SU-DHL-6 (cell line): ENCODE measurements at regions not wholly inside any gene's neighbourhood (a gene's known extent, or its start where the extent isn't known, plus 50 kb on each side); places are given as distances from the start of the nearest gene placed in this dataset.

Experiments used
- CTCF ChIP-seq: fragments of 200-600 bp; sonication (generic); IDR thresholded peaks from one replicate; pipeline ENCODE4 v1.5.1; 2017; ENCODE audit warnings: antibody characterized with exemption, mild to moderate bottlenecking, low read length, moderate library complexity; ENCODE audit not compliant: insufficient read depth, poor library complexity, severe bottlenecking
- EZH2phosphoT487 ChIP-seq: fragments of 200-600 bp; sonication (generic), shearing (Covaris generic); conservative IDR thresholded peaks from 2 replicates; pipeline ENCODE4 v1.6.1; 2018; ENCODE audit warnings: mild to moderate bottlenecking, antibody characterized with exemption, low read length, moderate library complexity, mixed read lengths

DNA sequence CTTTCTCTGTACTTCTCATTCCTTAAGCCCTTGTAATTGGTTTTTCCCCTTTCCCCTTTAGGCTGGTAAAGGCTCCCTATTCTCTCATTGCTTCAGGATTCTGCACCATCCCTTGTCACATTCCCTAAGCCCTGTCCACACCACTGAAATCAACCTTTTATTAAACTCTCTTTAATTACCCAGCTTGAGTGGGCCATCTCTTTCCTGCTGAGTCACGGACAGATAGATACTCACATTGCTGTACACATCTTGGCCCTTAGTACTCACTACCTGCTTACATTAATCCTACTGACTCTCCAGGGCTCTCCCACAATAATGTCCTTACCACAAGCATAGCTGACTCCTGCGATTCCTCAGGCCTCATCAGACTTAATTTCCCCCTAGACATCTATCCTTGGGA is 94.0 kb upstream of the PCGF5 start:
- no peak for TF ChIP-seq CTCF
- TF ChIP-seq EZH2phosphoT487, result no peak
